GM12873 (cell line): ENCODE measurements at regions not wholly inside any gene's neighbourhood (a gene's known extent, or its start where the extent isn't known, plus 50 kb on each side); places are given as distances from the start of the nearest gene placed in this dataset.
A peak's percentile ranks its signal among the peaks of the same experiment; 100 is the strongest.

ENCODE experiments used
- TF ChIP-seq, protein P1 (sequence below): IDR thresholded peaks from 2 replicates; pipeline ENCODE4 v1.5.1; 2012; ENCODE audit warnings: low read depth, mild to moderate bottlenecking, moderate library complexity, low read length, control low read depth; ENCODE audit not compliant: insufficient read depth; ENCODE audit errors: missing control alignments

DNA sequence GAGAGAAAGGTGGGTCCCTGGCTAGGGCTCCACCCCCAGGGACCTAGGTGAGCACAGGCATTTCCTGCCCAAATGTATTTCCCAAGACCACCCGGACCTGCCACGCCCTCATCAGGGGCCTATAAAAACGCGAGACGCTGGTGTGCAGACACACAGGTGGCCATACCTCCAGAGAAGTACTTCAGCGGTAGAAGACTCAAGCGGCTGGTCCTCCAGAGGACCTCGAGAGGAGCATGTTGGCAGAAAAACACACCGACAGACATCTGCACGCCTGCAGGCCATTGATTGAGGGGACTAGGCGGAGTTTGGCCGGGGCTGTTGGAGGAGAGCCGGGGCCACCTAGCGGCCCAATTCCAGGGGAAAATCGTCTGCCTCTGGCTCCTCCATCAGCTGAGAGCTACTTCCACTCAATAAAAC is 695.8 kb upstream of the MMS22L start:
- TF ChIP-seq, protein P1, sequence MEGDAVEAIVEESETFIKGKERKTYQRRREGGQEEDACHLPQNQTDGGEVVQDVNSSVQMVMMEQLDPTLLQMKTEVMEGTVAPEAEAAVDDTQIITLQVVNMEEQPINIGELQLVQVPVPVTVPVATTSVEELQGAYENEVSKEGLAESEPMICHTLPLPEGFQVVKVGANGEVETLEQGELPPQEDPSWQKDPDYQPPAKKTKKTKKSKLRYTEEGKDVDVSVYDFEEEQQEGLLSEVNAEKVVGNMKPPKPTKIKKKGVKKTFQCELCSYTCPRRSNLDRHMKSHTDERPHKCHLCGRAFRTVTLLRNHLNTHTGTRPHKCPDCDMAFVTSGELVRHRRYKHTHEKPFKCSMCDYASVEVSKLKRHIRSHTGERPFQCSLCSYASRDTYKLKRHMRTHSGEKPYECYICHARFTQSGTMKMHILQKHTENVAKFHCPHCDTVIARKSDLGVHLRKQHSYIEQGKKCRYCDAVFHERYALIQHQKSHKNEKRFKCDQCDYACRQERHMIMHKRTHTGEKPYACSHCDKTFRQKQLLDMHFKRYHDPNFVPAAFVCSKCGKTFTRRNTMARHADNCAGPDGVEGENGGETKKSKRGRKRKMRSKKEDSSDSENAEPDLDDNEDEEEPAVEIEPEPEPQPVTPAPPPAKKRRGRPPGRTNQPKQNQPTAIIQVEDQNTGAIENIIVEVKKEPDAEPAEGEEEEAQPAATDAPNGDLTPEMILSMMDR = peak; percentile 21

DNA sequence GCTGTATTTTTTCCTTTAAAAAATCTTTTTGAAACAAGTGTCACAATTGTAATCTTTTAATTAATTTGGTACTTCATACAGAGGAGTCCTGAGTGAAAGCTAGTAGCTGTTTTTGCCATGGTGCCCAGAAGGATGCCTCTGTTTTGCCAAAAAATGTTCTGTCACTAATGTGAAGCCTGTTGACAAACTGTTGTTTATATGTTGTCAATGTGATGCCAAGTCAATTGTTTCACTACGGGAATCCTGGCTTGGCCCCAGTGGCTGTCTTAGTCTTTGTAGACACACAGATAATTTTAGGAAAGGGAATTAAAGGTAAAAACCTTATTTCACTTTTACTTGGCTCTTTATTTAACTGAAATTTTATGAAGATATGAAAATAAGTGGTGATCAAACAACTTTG is 706.4 kb upstream of the MMS22L start:
- TF ChIP-seq, protein P1 = no peak

DNA sequence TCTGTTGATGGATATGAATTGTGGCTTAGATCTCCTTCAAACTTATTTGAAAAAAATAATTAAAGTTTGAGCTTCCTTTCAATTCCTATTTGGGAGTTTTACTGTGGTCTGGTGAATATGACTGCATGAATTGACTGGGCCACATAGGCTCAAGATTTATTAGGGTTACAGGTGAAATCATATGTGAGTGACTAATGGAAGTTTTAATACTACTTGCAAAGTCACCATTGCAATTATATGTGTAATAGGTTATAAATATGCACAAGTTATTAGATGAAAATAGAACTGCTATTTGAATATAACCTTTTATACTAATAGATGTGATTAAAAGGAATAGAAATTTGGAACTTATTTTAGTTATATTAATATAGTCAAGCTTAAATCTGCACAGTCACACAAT is 712.1 kb upstream of the MMS22L start:
- TF ChIP-seq, protein P1 = no peak

DNA sequence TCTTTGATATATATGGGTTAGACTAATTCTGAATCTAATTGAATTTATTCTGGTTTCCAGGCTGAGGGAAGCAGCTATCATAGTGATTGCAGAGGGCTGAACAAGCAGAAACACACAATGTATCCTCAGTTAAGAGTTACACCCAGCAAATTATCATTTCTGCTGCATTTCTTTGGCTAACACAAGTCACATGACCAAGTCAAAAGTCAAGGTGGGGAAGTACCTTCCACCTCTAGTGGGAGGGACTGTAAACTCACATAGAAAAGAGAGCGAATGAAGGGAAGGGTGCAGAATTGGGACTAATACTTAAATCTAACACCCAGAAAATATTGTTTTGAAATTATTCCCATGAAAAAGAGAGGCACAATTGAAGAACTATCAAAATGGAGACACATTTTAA is 719.7 kb upstream of the MMS22L start:
- TF ChIP-seq, protein P1 = no peak

DNA sequence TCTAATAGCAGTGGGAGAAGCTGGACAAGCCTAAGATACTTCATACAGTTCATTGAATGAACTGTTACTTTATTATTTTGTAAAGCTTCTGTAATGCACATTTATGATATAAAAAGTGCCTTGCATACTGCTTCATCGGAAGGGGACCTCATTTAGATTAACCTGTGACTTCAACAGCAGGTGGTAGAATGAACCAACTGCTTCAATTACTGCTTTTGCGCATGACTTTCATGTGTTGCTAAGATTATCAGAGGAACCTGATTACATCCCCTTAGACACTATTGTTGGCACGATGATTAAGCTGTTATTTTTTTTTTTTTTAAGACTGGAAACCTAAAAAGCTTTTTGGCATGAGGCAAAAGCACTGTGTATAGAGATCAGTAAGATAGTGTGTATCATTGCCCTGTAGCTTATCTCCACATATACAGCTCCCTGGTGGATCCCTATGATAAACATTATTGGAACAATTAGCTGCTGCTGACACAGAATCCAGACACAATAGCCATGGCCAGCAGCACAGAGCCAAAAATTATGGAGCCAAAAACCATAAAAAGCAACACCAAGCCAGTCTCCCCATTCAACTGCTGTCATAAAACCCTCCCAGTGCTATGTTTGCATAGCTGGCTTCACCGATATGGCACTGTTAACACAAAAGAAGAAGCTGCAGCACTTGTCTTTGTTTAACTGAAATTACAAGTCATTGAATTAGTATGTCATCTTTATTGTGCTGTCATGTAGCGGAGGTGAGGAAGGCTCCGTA is 731.6 kb upstream of the MMS22L start:
- TF ChIP-seq, protein P1 = no peak

DNA sequence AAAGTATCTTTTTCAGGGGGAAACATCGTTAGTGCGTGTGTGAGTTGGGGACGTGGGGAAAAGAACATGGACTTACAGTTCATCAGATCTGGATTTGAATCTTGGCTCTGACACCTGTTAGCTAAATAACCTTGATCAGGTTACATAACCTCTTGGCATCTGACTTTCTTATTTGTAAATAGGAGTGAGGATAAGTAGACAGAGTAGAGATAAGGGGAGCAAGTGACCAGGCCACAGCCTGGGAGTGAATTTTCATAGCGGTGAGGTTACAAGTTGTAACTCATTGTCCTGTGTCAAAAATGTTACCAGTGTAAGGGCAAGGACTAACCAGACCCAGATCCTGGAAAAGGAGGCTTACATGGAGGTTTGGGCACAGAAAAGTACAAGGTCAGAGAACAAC is 733.5 kb upstream of the MMS22L start:
- TF ChIP-seq, protein P1 = no peak

DNA sequence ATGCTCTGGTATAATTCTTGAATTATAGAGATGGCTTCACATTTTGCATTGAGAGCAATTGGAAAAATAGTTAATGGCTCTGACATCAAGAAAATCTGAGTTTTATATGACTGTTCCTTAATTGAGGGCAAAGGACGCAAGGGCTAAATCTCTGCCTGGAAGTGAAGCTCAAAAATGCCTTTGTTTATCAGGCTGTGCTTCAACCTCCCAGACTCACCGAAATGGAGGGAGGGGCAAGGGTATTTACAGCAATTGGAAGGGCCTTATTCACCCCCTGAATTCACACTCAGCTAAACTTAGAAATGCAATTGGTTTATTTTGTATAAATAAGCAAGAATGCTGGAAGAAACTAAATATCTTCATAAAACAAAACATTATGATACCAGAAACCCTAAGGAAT is 737.2 kb upstream of the MMS22L start:
- TF ChIP-seq, protein P1 = no peak
